Upper lobe of left lung (tissue), 6 donors: ENCODE measurements at regions not wholly inside any gene's neighbourhood (a gene's known extent, or its start where the extent isn't known, plus 50 kb on each side); places are given as distances from the start of the nearest gene placed in this dataset.
"Not testable (repeated sequence)": the region's sequence is repeated elsewhere in the genome, so short reads cannot be mapped to it uniquely, and the experiment has no call there.

Experiments used
- ATAC-seq, 2 donors: fragments of 200-7000 bp; cut with Tn5 transposase; one replicate each; pipeline ENCODE4 v1.9.1; 2022; ENCODE audit warnings: mild to moderate bottlenecking in 2 of 2, moderate library complexity in 2 of 2; ENCODE audit not compliant: low FRiP score in 2 of 2
- DNase-seq, 2 donors: peaks; one replicate each; pipeline ENCODE4 v3.0.0-alpha.2; 2019 to 2020
- H3K27ac ChIP-seq, 4 donors: fragments of 200-600 bp; sonication (generic); one replicate each; pipeline ENCODE4 v1.5.1; 2016 to 2019
- H3K27me3 ChIP-seq, 4 donors: fragments of 200-600 bp; sonication (generic); one replicate each; pipeline ENCODE4 v1.5.1; 2017 to 2019
- H3K36me3 ChIP-seq, 4 donors: fragments of 200-600 bp; sonication (generic); one replicate each; pipeline ENCODE4 v1.5.1; 2016 to 2019
- H3K4me1 ChIP-seq, 4 donors: fragments of 200-600 bp; sonication (generic); one replicate each; pipeline ENCODE4 v1.5.1; 2018 to 2019
- H3K4me3 ChIP-seq, 4 donors: fragments of 200-600 bp; sonication (generic); one replicate each; pipeline ENCODE4 v1.5.1; 2017 to 2019; ENCODE audit warnings: mild to moderate bottlenecking in 2 of 4, moderate library complexity in 1 of 4
- H3K9me3 ChIP-seq, 4 donors: fragments of 200-600 bp; sonication (generic); one replicate each; pipeline ENCODE4 v1.5.1; 2018 to 2019
- EP300 ChIP-seq, 4 donors: sonication (generic); formaldehyde crosslinking; IDR thresholded peaks; one replicate each; pipeline ENCODE4 v1.5.1; 2017; ENCODE audit warnings: antibody characterized with exemption in 4 of 4, control low read depth in 2 of 4
- POLR2A ChIP-seq, 4 donors: fragments of 450-650 bp; IDR thresholded peaks; one replicate each; pipeline ENCODE4 v1.5.1; 2016 to 2017; ENCODE audit warnings: antibody characterized with exemption in 4 of 4, mild to moderate bottlenecking in 2 of 4
- POLR2AphosphoS5 ChIP-seq, 2 donors: sonication (generic); formaldehyde crosslinking; IDR thresholded peaks; one replicate each; pipeline ENCODE4 v1.5.1; 2017; ENCODE audit warnings: antibody characterized with exemption in 2 of 2
- WGBS, 2 donors: methylation state at CpG; one replicate each; pipeline ENCODE4 v1.1.5; 2017 to 2018; 5-methylcytosine and 5-hydroxymethylcytosine counted together
- TF ChIP-seq, protein P1 (sequence below), 6 experiments: fragments of 450-650 bp in 4 of 6; fragments of 200-600 bp in 2 of 6; sonication (generic) in 2 of 6; IDR thresholded peaks; one replicate each; pipeline ENCODE4 v1.5.1; 2016 to 2019; ENCODE audit warnings: antibody characterized with exemption in 6 of 6
- donor health status: DM: no; HTN: no; CAD: no; lungs with moderate emphysema.
- donor health status: DM: no; HTN: yes; CAD: no; lungs with severe emphysema.

- Histone ChIP-seq H3K4me1 (no peaks in the 10 kb centered on the region), H3K27me3 (no peaks in the 10 kb centered on the region), H3K27ac (no peak overlapping the region), H3K36me3 (no peaks in the 10 kb centered on the region), H3K9me3 (no peaks in the 10 kb centered on the region), H3K4me3 (no peak overlapping the region)
- TF ChIP-seq, protein P1, sequence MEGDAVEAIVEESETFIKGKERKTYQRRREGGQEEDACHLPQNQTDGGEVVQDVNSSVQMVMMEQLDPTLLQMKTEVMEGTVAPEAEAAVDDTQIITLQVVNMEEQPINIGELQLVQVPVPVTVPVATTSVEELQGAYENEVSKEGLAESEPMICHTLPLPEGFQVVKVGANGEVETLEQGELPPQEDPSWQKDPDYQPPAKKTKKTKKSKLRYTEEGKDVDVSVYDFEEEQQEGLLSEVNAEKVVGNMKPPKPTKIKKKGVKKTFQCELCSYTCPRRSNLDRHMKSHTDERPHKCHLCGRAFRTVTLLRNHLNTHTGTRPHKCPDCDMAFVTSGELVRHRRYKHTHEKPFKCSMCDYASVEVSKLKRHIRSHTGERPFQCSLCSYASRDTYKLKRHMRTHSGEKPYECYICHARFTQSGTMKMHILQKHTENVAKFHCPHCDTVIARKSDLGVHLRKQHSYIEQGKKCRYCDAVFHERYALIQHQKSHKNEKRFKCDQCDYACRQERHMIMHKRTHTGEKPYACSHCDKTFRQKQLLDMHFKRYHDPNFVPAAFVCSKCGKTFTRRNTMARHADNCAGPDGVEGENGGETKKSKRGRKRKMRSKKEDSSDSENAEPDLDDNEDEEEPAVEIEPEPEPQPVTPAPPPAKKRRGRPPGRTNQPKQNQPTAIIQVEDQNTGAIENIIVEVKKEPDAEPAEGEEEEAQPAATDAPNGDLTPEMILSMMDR (IDR thresholded peaks at IDR 0.05) = no peak
- TF ChIP-seq POLR2A (IDR thresholded peaks at IDR 0.05) = no peak
- no peak for TF ChIP-seq EP300 (IDR thresholded peaks at IDR 0.05)
- no peak for TF ChIP-seq POLR2AphosphoS5 (IDR thresholded peaks at IDR 0.05)
- DNase-seq = no peak
- ATAC-seq = no peak
- WGBS, 2 donors = 58 to 59% methylated on average over 2 of the region's 2 CpGs
Observed at GRCh38 chr5:99368726-99369125, 439.9 kb upstream of the CHD1 start.

- no peak for DNase-seq
- ATAC-seq = no peak
- H3K27me3 ChIP-seq = no peaks in the 10 kb centered on the region
- no peak for TF ChIP-seq POLR2AphosphoS5 (IDR thresholded peaks at IDR 0.05)
- no peak for TF ChIP-seq POLR2A (IDR thresholded peaks at IDR 0.05)
- TF ChIP-seq, protein P1 (IDR thresholded peaks at IDR 0.05) = no peak
- TF ChIP-seq EP300 (IDR thresholded peaks at IDR 0.05) = no peak
- no peak overlapping the region for H3K4me3 ChIP-seq
- H3K27ac ChIP-seq = no peak overlapping the region
- no peaks in the 10 kb centered on the region for H3K4me1 ChIP-seq
- H3K36me3 ChIP-seq = no peaks in the 10 kb centered on the region
- H3K9me3 ChIP-seq = peaks cover 0 to 16% (median 0%) of the 10 kb centered on the region in 4 donors
Observed at GRCh38 chr5:99355881-99356280, 427.1 kb upstream of the CHD1 start.

- no peaks in the 10 kb centered on the region for H3K27me3 ChIP-seq
- no peaks in the 10 kb centered on the region for H3K4me1 ChIP-seq
- H3K4me3 ChIP-seq = no peak overlapping the region
- 64 to 66% methylated on average over 2 of the region's 2 CpGs for WGBS, 2 donors
- no peaks in the 10 kb centered on the region for H3K36me3 ChIP-seq
- ATAC-seq (no peak), DNase-seq (no peak)
- peaks cover 0 to 16% (median 0%) of the 10 kb centered on the region in 4 donors for H3K9me3 ChIP-seq
- no peak overlapping the region for H3K27ac ChIP-seq
- TF ChIP-seq POLR2A (IDR thresholded peaks at IDR 0.05) = no peak
- TF ChIP-seq, protein P1 (IDR thresholded peaks at IDR 0.05) = no peak
Observed at GRCh38 chr5:99349787-99350186, 421.0 kb upstream of the CHD1 start.

- Histone ChIP-seq H3K36me3 (no peaks in the 10 kb centered on the region), H3K27me3 (no peaks in the 10 kb centered on the region), H3K9me3 (peaks cover 0 to 13% (median 0%) of the 10 kb centered on the region in 4 donors), H3K27ac (no peak overlapping the region), H3K4me3 (no peak overlapping the region), H3K4me1 (no peaks in the 10 kb centered on the region)
- ATAC-seq (no peak), DNase-seq (no peak)
- TF ChIP-seq, protein P1 (IDR thresholded peaks at IDR 0.05) = no peak
- TF ChIP-seq POLR2AphosphoS5 (IDR thresholded peaks at IDR 0.05) (no peak), POLR2A (IDR thresholded peaks at IDR 0.05) (no peak), EP300 (IDR thresholded peaks at IDR 0.05) (no peak)
- WGBS, 2 donors = 84 to 89% methylated on average over 4 of the region's 4 CpGs
Observed at GRCh38 chr5:99348597-99348996, 419.8 kb upstream of the CHD1 start.

GRCh38 chr5:99339758-99340157, 411.0 kb upstream of the CHD1 start:
- H3K36me3 ChIP-seq, ATAC-seq, H3K4me1 ChIP-seq, H3K27me3 ChIP-seq, H3K9me3 ChIP-seq, H3K27ac ChIP-seq, DNase-seq, H3K4me3 ChIP-seq: not testable (repeated sequence)
- WGBS, 2 donors = 93 to 100% methylated on average over 2 of the region's 2 CpGs
